ENCODE measurements at regions not wholly inside any gene's neighbourhood (a gene's known extent, or its start where the extent isn't known, plus 50 kb on each side); places are given as distances from the start of the nearest gene placed in this dataset.

DNA sequence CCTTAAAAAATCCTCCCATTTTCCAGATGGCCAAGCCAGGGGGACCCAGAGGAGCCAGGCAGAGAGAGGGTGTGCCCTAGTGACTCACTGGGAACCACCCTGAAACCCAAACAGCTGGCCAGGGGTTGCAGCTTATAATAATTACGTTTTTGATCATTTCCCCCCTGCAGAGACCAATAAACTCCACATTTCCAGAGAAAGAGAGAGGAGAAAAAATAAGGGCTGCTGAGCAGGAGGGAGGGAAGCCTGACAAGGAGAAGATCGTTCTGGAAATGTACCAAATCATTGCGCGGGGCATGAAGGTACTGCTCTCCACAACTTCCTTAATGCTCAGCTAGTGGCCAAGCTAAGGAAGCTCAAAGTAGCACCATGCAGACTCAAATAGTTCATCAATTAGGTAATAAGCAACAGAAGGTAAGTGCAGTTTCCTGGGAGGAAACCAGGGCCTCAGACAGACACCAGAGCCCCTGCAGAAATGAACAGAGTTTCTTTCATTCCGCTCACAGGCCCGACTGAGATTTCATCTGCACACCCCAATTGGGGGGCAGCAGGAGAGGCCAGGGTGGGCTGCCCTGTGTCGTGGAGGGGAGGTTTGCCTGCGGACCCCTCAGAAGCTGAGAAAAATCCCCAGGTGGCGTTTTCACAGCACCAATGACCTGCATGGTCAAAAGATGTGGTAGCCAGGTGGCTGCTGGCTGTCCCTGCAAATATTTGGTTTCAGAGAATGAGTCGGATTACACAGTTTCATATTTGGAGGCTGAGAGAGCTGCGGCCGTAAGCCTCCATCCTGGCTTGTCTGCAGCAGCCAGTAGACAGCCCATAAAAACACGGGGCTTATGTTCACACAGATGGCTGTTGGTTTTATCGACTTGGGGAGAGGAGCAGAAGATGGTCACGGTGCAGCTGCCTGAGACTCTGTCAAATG lies 153.2 kb upstream of the LYZL2 start:
- TF ChIP-seq, protein P1, sequence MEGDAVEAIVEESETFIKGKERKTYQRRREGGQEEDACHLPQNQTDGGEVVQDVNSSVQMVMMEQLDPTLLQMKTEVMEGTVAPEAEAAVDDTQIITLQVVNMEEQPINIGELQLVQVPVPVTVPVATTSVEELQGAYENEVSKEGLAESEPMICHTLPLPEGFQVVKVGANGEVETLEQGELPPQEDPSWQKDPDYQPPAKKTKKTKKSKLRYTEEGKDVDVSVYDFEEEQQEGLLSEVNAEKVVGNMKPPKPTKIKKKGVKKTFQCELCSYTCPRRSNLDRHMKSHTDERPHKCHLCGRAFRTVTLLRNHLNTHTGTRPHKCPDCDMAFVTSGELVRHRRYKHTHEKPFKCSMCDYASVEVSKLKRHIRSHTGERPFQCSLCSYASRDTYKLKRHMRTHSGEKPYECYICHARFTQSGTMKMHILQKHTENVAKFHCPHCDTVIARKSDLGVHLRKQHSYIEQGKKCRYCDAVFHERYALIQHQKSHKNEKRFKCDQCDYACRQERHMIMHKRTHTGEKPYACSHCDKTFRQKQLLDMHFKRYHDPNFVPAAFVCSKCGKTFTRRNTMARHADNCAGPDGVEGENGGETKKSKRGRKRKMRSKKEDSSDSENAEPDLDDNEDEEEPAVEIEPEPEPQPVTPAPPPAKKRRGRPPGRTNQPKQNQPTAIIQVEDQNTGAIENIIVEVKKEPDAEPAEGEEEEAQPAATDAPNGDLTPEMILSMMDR (IDR thresholded peaks at IDR 0.05): no peak
- TF ChIP-seq POLR2A (IDR thresholded peaks at IDR 0.05): no peak
